CD14-positive monocyte (primary cell): ENCODE measurements at regions not wholly inside any gene's neighbourhood (a gene's known extent, or its start where the extent isn't known, plus 50 kb on each side); places are given as distances from the start of the nearest gene placed in this dataset.

Source experiments
- DNase-seq, 3 donors: peaks; one replicate each; pipeline ENCODE4 v3.0.0-alpha.2; 2011 to 2022
- H2AFZ ChIP-seq: 2 replicates; pipeline ENCODE4 v1.6.0; 2012; ENCODE audit warnings: mild to moderate bottlenecking, low read depth, low read length, inconsistent platforms; ENCODE audit not compliant: insufficient read depth, poor library complexity, severe bottlenecking
- H3K27ac ChIP-seq, 2 donors: 1 replicate in 1 of 2; 2 replicates in 1 of 2; pipeline ENCODE4 v1.5.1; 2012 to 2013; ENCODE audit warnings: low read length in 2 of 2, control low read depth in 1 of 2, inconsistent platforms in 1 of 2, low read depth in 1 of 2, mild to moderate bottlenecking in 1 of 2
- H3K27me3 ChIP-seq, 2 donors: one replicate each; pipeline versions ENCODE4 v1.6.0 to v1.6.1; 2011 to 2013; ENCODE audit warnings: low read length in 2 of 2; ENCODE audit not compliant: control insufficient read depth in 2 of 2, insufficient read depth in 2 of 2
- H3K36me3 ChIP-seq, 2 donors: replicated peaks in 1 of 2; 1 replicate in 1 of 2; 2 replicates in 1 of 2; pipeline versions ENCODE4 v1.5.1 to v1.6.1; 2012 to 2013; ENCODE audit warnings: low read length in 2 of 2, control low read depth in 1 of 2, inconsistent platforms in 1 of 2, mild to moderate bottlenecking in 1 of 2; ENCODE audit not compliant: insufficient read depth in 2 of 2, control insufficient read depth in 1 of 2
- H3K4me1 ChIP-seq, 2 donors: 1 replicate in 1 of 2; 2 replicates in 1 of 2; pipeline versions ENCODE4 v1.5.1 to v1.6.1; 2012 to 2013; ENCODE audit warnings: low read length in 2 of 2, control low read depth in 1 of 2, inconsistent platforms in 1 of 2, mild to moderate bottlenecking in 1 of 2, moderate library complexity in 1 of 2; ENCODE audit not compliant: insufficient read depth in 2 of 2, control insufficient read depth in 1 of 2
- H3K4me2 ChIP-seq: replicated peaks from 2 replicates; pipeline ENCODE3; 2012; ENCODE audit warnings: low read length, moderate library complexity, mild to moderate bottlenecking; ENCODE audit not compliant: poor library complexity, severe bottlenecking; ENCODE audit errors: extremely low read depth
- H3K4me3 ChIP-seq, 3 experiments: fragments of 200-600 bp in 1 of 3; sonication (generic) in 1 of 3; replicated peaks in 1 of 3; 1 replicate in 2 of 3; 2 replicates in 1 of 3; pipeline ENCODE4 v1.5.1; 2011 to 2013; ENCODE audit warnings: low read length in 3 of 3, mild to moderate bottlenecking in 3 of 3, control low read depth in 2 of 3, low read depth in 2 of 3, inconsistent platforms in 1 of 3, moderate library complexity in 1 of 3
- H3K79me2 ChIP-seq: 2 replicates; pipeline ENCODE4 v1.6.0; 2012; ENCODE audit warnings: mild to moderate bottlenecking, control low read depth, inconsistent platforms, low read length, moderate library complexity; ENCODE audit not compliant: insufficient read depth
- H3K9ac ChIP-seq: 2 replicates; pipeline ENCODE4 v1.6.0; 2017; ENCODE audit warnings: low read length, mild to moderate bottlenecking; ENCODE audit not compliant: insufficient read depth, poor library complexity, severe bottlenecking
- H3K9me3 ChIP-seq, 2 donors: replicated peaks in 1 of 2; 1 replicate in 1 of 2; 2 replicates in 1 of 2; pipeline versions ENCODE4 v1.5.1 to v1.6.1; 2012 to 2013; ENCODE audit warnings: low read length in 2 of 2, control low read depth in 1 of 2; ENCODE audit not compliant: control insufficient read depth in 1 of 2, insufficient read depth in 1 of 2
- H4K20me1 ChIP-seq: 2 replicates; pipeline ENCODE4 v1.6.0; 2012; ENCODE audit warnings: mild to moderate bottlenecking, low read length, control low read depth, moderate library complexity; ENCODE audit not compliant: insufficient read depth
- H3K27ac Mint-ChIP-seq, 7 donors: one replicate each; pipeline ENCODE4 v1.8.0; 2020; ENCODE audit warnings: mild to moderate bottlenecking in 7 of 7, mixed read lengths in 7 of 7, moderate library complexity in 6 of 7, inconsistent platforms in 2 of 7
- H3K27me3 Mint-ChIP-seq, 3 donors: one replicate each; pipeline ENCODE4 v1.8.0; 2021 to 2022; ENCODE audit warnings: low read depth in 3 of 3, mild to moderate bottlenecking in 3 of 3, mixed read lengths in 3 of 3, moderate library complexity in 3 of 3, inconsistent platforms in 1 of 3
- H3K36me3 Mint-ChIP-seq, 2 donors: one replicate each; pipeline ENCODE4 v1.8.0; 2020; ENCODE audit warnings: mixed read lengths in 2 of 2, inconsistent platforms in 1 of 2, mild to moderate bottlenecking in 1 of 2
- H3K4me1 Mint-ChIP-seq: one replicate; pipeline ENCODE4 v1.8.0; 2020; ENCODE audit warnings: mild to moderate bottlenecking, mixed read lengths
- H3K4me3 Mint-ChIP-seq, 2 donors: one replicate each; pipeline ENCODE4 v1.8.0; 2020; ENCODE audit warnings: mild to moderate bottlenecking in 2 of 2, mixed read lengths in 2 of 2, moderate library complexity in 1 of 2
- H3K9me3 Mint-ChIP-seq, 7 donors: one replicate each; pipeline ENCODE4 v1.8.0; 2020 to 2022; ENCODE audit warnings: mixed read lengths in 7 of 7, mild to moderate bottlenecking in 6 of 7, moderate library complexity in 6 of 7, inconsistent platforms in 2 of 7
- CTCF ChIP-seq: fragments of 200-600 bp; IDR thresholded peaks from one replicate; pipeline ENCODE4 v1.8.0; 2022; ENCODE audit warnings: antibody characterized with exemption, mild to moderate bottlenecking
- WGBS: methylation state at CpG from one replicate; pipeline ENCODE4 v1.1.5; 2013; ENCODE audit warnings: missing lambda C conversion rate; ENCODE audit not compliant: insufficient coverage; 5-methylcytosine and 5-hydroxymethylcytosine counted together
- intact Hi-C, 2 donors: fragments of 100-400 bp; cut with micrococcal nuclease; formaldehyde crosslinking; loops; one replicate each; pipeline versions ENCODE4 v1.15.0 to v1.15.1; 2023

- no peaks in the 10 kb centered on the region for H3K36me3 Mint-ChIP-seq
- H2AFZ ChIP-seq, result no peak overlapping the region
- TF ChIP-seq CTCF, result no peak
- intact Hi-C loops, result no loop called here
- H3K27me3 Mint-ChIP-seq, result no peaks in the 10 kb centered on the region
- H3K4me1 ChIP-seq, result no peaks in the 10 kb centered on the region
- no peak for DNase-seq
- no peaks in the 10 kb centered on the region for H3K4me1 Mint-ChIP-seq
- H3K9ac ChIP-seq, result no peak overlapping the region
- no peaks in the 10 kb centered on the region for H3K36me3 ChIP-seq
- H3K9me3 Mint-ChIP-seq, result peaks cover 0 to 9% (median 1%) of the 10 kb centered on the region in 7 donors
- H3K4me2 ChIP-seq, result no peak overlapping the region
- no peaks in the 10 kb centered on the region for H4K20me1 ChIP-seq
- H3K27ac ChIP-seq, result no peak overlapping the region
- no peaks in the 10 kb centered on the region for H3K9me3 ChIP-seq
- H3K4me3 Mint-ChIP-seq, result no peak overlapping the region
- no peaks in the 10 kb centered on the region for H3K79me2 ChIP-seq
- no peak overlapping the region for H3K27ac Mint-ChIP-seq
- H3K27me3 ChIP-seq, result no peaks in the 10 kb centered on the region
- H3K4me3 ChIP-seq, result no peak overlapping the region
- no CpG with 5 or more reads among the region's 2 CpGs for WGBS
Observed at GRCh38 chr10:105644978-105645377, 1003.9 kb downstream of the SORCS3 start.

- intact Hi-C loops, result no loop called here
- 83% methylated on average over 1 of the region's 2 CpGs for WGBS
Observed at GRCh38 chr10:105644559-105644958, 1003.5 kb downstream of the SORCS3 start.

More at GRCh38 chr10:105644559-105644958, 1003.5 kb downstream of the SORCS3 start:
- Mint-ChIP-seq H3K4me3 (no peak overlapping the region), H3K9me3 (peaks cover 0 to 9% (median 1%) of the 10 kb centered on the region in 7 donors), H3K4me1 (no peaks in the 10 kb centered on the region), H3K36me3 (no peaks in the 10 kb centered on the region), H3K27ac (no peak overlapping the region), H3K27me3 (no peaks in the 10 kb centered on the region)
- no peak for DNase-seq
- Histone ChIP-seq H3K79me2 (no peaks in the 10 kb centered on the region), H3K9me3 (no peaks in the 10 kb centered on the region), H3K4me3 (no peak overlapping the region), H4K20me1 (no peaks in the 10 kb centered on the region), H3K4me1 (no peaks in the 10 kb centered on the region), H3K27ac (no peak overlapping the region), H3K9ac (no peak overlapping the region), H3K4me2 (no peak overlapping the region), H3K36me3 (no peaks in the 10 kb centered on the region), H3K27me3 (no peaks in the 10 kb centered on the region), H2AFZ (no peak overlapping the region)
- no peak for TF ChIP-seq CTCF
